Anterior cingulate cortex (tissue), 58 donors: ENCODE measurements at regions not wholly inside any gene's neighbourhood (a gene's known extent, or its start where the extent isn't known, plus 50 kb on each side); places are given as distances from the start of the nearest gene placed in this dataset.

Source experiments
- DNase-seq, 58 donors: peaks; one replicate each; lab custom pipeline; 2025; lab: John Stamatoyannopoulos, UW

DNA sequence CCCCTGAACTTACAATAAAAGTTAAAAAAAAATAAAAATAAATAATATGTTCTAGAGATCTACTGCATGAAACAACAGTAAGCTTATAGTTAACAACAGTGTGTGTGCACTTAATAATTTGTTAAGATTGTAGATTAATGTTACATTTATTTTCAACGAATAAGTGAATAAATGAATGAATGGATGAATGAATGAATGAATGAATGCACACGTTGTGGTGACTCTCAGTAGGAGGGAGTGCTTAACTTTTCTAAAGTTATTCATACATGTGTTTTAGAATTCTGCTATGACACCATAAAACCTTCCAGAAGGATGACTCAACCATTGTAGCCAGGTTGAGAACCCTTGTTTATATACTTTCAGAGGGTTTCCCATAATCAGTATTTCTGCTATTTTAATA lies 1269.4 kb upstream of the CDH6 start:
- DNase-seq, result no peak

DNA sequence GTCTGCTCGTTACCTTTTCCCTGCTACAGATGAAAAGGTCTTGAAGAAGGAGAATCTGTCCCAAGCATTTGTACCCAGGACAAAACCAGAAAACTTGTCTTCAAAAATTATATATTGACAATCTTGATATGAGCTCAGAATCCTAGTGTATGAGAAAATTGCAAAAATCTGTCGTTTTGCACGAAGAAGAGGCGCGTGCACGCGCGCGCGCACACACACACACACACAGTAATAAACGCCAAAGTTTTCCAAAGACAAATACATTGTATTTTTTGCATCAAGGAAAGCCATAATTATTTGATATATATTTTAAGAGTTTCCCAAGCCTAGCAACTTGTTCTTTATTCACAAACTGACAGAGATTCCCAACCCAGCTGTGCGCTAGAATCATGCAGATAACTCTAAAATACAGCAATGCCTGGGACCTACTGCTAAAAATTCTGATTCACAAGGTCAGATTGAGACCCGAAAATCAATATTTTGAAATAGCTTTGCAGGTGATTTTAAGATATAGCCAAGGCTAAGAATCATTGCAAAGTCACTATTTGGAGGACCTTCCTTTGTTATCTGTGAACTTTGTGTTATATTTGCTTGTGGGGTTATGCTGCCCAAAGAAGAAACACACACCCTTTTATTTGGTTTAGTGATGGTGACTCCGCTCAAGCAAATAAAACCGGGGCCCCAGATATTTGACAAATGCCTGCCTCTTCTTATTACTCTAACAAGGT lies 1287.7 kb upstream of the CDH6 start:
- DNase-seq, result no peak

DNA sequence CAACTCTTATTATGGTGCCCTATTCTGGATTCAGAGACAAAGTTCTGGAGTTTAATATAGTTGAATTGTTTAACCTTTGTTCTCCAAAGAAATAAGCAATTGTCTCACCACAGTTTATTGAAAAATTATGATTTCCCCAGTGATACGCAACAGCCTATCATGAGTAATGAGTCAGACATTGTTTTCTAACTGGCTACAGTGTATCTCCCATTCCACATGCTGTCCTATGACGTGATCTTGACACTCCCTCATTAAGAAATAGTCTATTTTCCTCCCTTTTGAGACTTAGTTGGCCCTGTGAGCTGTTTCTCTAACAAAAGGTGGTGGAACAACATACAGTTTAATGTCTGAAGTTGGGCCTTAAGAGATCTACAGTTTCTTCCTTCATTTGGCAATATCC lies 1290.6 kb upstream of the CDH6 start:
- no peak for DNase-seq

DNA sequence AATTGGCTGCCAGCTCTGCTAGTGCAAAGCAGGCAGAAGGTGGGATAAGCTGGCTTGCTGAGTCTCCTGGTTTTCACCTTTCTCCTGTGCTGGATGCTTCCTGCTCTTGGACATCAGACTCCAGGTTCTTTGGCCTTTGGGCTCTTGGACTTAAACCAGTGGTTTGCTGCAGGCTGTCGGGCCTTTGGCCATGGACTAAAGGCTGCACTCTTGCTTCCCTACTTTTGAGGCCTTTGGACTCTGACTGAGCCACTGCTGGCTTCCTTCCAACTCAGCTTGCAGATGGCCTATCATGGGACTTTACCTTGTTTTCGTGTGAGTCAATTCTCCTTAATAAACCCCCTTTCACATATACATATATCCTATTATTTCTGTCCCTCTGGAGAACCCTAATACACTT lies 1293.9 kb upstream of the CDH6 start:
- no peak for DNase-seq

DNA sequence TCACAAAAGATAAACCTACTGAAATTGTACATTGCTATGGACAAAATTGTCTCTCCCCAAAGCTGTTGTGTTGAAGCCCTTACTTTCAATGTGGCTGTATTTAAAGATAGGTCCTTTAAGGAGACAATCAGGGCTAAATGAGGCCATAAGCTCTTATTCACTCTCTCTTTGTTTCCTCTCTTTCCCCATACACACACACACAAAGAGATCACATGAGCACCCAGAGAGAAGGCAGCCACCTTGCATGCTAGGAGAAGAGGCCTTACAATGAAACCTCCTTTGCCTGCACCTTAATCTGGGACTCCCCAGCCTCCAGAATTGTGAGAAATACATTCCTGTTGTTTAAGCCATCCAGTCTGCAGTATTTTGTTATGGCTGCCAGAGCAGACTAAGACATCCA lies 1295.6 kb upstream of the CDH6 start:
- no peak for DNase-seq

DNA sequence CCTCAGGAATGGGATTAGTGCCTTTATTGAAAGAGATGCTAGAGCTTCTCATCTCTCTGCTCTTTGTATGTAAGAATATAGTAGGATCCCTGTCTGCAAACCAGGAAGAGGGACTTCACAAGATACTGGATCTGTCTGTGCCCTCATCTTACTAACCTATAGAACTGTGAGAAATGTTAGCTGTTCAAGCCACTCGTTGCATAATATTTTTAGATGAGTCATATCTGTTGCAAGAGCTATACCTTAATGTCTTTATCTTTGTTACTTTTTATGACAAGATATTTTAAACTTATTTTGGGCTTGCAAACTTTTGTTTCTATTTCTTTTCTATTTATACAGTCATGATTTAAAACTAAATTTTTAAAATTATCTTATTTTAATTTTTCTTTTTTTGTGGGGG lies 1296.8 kb upstream of the CDH6 start:
- DNase-seq, result no peak

DNA sequence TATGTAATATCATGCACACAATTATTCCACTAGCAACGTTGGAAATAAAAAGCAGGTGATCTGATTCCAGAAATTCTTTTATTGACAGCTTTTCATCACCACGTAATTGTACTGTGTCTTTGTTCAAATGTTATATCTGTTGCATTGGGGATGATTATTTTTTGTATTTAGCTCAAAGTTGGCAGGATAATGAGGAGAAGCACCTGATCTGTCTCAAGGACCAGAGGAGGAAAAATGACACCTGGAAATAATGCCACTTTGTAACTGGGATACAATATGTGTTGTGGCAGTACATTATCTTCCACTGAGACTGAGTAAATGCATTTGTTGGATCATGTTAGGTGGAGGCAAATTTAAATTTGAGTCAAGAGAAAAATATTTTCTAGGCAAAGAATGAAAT lies 1298.8 kb upstream of the CDH6 start:
- DNase-seq, result no peak

DNA sequence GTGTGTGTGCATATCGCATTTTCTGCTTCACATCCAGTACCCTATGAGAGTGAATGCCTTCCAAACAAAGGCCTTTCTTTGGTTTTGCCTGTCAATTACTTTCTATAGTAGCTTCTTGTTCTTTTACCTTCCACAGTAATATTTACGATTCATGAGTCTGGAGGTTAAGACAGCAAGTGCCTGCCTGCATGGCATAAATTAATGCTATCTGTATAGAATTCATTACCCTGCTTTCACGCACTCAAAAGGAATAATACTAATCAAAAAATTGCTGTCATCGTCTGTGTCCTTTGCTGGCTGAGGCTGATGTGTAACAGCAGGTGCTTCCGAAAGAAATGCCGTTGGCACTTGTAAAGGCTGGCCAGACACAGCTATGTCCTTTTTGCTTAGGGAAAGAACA lies 1304.4 kb upstream of the CDH6 start:
- no peak for DNase-seq

DNA sequence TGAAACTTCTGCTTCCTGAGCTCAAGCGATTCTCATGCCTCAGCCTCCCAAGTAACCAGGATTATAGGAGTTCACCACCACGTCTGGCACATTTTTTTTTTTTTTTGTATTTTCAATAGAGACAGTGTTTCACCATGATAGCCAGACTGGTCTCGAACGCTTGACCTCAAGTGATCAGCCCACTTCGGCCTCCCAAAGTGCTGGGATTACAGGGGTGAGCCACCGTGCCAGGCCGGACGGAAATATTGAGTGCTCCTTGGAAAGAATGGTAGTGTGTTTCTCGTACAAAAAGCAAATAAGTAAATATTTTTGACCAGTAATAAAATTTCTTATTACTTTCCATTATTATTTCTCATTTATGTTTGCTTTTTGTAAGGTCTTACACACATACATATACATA lies 1307.9 kb upstream of the CDH6 start:
- no peak for DNase-seq

DNA sequence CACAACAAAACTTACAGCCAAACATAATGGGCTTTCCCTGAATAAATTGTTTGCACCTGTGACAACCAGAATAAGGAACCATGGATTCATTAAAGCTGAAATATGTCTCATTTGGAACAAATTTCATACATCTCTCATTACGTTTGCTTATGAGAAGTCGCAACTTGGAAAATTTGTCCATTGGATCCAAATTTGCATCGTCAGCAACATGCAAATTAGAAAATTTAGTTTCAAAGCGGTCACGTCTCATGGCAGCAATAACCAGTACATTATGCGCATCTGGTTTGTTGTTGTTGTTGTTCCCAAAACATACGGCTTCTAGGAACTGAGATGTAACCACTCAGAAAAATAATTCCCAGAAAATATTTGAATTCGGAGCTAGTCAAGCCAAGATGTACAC lies 1311.5 kb upstream of the CDH6 start:
- no peak for DNase-seq

DNA sequence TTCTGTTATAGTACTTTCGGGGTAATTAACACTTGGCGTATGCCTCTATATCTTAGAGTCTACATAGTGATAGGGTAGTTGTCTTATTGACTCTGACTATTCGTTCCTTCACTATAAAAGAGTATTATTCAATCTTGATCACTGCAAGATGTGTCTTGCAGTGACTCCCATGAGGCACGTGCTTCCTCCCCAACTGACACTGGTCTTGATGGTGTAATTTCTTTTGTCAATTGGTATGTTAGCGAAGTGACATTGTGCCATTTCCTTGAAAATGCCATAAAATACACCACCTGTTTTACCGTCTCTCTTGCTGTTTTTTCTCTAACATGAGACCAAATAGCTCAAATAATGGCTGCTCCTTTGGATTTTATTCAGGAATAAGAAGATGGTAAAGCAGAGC lies 1314.1 kb upstream of the CDH6 start:
- no peak for DNase-seq

DNA sequence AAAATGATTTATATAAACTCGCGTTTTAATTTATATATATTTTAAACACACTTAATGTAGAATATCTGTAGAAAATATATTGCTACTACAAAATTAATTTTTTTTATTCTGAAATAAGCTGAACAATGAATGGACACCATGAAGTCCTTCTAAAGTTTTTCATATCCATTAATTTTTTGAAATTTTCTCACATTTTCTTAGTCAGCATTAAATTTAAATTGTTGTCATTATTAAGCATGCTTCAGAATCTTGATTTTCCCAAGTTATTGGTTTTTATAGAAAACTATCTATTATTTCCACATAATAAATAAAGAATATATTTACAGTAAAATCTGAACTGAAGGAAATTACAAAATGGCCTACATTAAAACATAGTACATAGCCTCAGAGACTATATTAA lies 1314.9 kb upstream of the CDH6 start:
- no peak for DNase-seq

DNA sequence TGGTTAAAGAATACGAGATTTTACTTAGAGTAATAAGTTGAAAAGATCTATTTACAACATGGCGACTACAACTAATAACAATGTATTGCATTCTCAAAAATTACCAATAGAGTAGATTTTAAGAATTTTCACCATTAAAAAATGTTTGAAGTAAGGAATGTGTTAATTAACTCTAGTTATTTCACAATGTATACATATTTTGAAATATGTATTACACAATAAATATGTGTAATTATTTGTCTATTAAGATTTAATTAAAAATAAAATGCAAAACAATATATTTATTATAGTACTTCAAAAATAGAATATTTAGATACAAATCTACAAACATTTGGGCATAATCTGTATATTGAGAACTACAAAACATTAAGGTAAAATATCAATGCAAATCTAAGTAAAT lies 1326.3 kb upstream of the CDH6 start:
- DNase-seq, result no peak

DNA sequence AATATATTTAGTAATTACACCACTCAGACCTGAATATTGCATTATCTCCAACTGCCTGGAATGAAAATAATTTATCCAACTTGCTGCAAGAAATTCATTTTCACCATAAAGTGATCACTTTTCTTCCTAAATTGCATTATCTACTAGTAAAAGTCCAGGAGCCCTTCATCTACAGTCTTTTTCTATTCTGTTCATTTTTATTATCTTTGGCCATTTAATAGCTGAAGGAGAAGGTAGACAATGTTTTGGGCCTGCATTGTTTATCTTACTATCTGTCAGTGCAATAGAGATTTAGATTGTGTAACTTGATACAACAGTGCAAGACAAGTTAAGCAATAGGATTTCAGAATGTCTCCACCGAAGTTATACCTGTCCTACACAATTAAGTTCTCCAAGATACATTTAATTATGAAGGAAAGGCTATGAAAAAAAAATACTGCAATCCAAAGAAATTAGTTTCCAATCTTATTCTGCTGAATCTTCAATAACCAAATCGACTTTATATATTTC lies 1339.7 kb upstream of the CDH6 start:
- DNase-seq, result no peak

DNA sequence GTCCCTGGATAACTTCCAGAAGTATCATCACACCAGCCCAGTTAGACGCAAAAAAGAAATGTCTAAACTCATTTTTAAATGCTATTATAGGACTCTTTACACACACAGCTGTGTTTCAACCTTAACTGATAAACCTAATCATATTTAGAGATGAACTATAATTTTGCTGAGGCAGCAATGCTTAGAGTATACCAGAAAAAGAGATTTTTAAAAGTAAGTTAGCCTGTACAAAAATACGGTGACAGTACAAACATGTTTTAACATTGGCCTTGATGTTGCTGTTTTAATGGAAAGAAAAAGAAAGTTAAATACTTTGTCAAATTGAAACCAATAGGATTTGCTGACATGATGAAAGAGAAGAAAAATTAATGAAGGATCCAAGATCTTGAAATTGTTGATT lies 1341.2 kb upstream of the CDH6 start:
- no peak for DNase-seq

DNA sequence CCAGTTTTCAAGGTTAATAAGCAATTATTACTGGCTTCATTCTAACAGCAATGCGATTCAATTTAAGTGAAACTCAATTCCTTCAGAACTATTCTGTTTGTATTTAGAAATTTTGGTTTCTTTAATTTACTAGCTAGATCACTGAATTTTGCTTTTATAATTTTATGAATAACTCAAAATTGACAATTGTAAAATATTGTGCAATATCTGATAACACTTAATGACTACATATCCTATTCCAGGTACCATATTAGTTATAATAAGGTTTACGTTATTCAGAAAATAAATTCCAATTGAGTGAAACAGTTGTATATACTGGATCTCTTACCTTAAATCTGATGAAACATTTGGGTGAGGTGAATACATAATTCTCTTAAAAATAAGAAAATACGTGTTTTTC lies 1348.3 kb upstream of the CDH6 start:
- no peak for DNase-seq

DNA sequence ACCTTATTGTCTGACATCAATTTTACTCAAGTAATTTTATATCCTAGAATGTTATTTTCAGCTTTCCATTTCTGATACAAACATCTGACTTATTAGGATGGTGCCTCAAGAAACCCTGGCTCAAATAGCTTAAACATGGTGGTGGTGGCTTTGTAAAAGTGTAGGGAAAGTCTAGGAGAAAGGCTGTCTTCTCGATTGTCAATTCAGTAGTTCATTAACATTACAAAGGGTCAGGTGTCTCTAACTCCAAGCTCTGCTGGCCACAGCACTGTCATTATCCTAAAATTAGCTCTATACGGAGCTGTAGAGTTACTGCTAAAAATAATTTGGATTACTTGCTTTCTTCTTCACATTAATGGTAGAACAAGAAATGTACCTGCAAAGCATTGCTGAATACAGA lies 1360.1 kb upstream of the CDH6 start:
- no peak for DNase-seq

DNA sequence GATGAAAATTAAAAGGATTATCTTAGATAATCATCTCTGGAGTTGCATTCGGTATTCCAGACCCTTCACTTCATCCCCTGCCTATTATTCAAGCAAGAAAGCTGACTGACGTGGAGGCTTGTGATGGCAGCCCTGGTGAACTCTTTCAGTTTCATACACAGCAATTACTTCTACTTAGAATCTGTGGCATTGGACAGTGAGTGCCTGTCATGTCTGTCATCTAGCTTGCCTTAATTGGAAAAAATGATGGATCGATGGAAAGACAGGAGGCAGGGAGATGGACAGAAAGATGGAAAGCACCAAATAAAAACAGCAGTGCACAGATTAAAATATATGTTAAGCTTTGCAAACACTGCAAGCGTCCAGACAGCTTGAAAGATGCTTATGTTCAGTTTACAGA lies 1371.0 kb upstream of the CDH6 start:
- no peak for DNase-seq

DNA sequence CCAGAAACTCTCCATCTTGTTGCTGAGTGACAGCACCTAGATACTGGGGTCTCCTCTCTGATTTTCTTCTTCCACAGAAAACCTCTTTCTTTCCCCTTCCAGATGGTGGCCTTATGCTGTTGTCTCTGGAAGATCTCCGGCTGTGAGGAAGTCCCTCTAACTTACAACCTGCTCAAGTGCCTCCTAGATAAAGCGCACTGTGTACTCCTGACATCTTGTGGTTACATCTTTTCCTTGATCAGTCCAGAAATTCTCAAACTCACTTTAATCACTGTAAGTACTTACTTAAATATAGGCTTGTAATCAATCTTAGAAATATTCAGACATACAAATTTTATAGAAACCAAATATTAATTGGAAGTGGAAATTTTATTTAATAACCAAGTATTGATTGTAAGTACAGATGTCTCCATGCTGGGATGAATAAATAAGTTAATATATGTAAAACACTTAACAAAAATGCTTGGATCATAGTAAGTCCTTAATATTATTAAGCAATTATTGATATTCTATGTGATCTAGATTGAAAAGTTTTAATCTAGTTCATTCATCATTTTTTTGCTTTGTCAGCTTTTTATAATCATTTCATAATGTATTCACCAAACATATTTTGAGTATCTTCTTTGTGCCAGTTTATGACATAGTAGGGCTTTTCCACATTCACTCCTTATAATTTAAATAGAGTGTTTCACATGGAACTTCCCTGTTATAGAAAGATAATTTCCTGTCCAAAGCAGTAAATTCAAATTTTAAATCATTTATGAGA lies 1381.4 kb upstream of the CDH6 start:
- no peak for DNase-seq

DNA sequence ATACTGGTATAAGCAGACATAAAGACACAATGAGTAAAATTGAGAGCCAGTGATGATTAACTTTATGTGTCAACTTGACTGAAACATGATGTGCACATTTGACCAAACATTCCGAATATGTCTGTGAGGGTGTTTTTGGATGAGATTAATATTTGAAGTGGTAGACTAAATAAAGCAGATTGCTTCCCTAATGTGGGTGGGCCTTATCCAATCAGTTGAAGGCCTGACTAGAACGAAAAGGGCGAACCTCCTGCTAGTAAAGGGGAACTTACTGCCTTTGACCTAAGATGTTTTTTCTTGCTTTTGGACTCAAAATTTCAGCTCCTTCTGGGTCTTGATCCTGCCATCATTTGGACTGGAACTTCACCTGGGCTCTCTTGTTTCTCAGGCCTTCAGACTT lies 1387.7 kb upstream of the CDH6 start:
- DNase-seq, result no peak

DNA sequence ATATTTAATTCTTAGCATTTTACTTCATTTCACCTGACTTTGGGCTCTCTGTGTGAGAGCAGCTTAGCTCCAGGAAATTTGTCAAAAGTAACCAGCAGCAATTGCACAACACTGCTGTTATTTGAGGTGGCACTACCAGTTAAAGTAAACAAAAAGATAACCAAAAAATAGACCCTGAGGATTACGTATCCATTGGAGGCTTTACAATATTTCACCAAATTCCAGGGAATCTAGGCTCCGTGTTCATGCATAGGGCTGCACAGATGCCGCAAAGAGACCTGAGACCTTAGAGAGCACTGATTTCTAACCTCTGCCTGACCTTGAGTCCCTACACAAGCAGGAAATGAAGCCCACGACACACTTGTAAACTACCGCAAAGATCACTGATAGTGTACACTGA lies 1392.7 kb upstream of the CDH6 start:
- DNase-seq, result no peak

DNA sequence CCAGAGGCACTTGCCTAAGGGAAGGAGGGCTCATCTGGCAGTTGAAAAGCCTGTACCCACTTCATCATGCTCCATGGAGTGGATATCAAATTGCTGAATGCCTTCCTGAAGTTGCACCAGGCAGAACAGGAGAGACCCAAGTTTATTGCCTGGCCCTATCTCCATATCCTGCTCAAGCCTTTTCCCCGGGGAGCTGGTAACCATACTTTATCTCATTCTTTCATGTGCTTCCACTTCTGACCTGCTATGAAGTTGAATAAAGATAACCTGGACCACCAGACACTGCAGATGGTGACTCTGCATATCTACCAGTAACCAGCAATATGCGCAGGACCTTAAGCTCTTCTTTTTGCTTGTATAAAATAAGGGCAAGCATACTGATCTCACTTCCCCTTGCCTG lies 1397.5 kb upstream of the CDH6 start:
- DNase-seq, result no peak
